Glutamatergic neuron (in vitro differentiated cells): ENCODE measurements at regions not wholly inside any gene's neighbourhood (a gene's known extent, or its start where the extent isn't known, plus 50 kb on each side); places are given as distances from the start of the nearest gene placed in this dataset.

Experiments used
- DNase-seq: peaks from one replicate; pipeline ENCODE4 v3.0.0; 2022
- H3K27ac Mint-ChIP-seq: one replicate; pipeline ENCODE4 v1.8.0; 2020; ENCODE audit warnings: mild to moderate bottlenecking, mixed read lengths, inconsistent platforms; ENCODE audit not compliant: unreplicated experiment
- H3K27me3 Mint-ChIP-seq: one replicate; pipeline ENCODE4 v1.8.0; 2020; ENCODE audit warnings: mild to moderate bottlenecking, moderate library complexity, mixed read lengths, inconsistent platforms; ENCODE audit not compliant: unreplicated experiment
- H3K36me3 Mint-ChIP-seq: one replicate; pipeline ENCODE4 v1.8.0; 2020; ENCODE audit warnings: mild to moderate bottlenecking, mixed read lengths, inconsistent platforms; ENCODE audit not compliant: unreplicated experiment
- H3K4me1 Mint-ChIP-seq: one replicate; pipeline ENCODE4 v1.8.0; 2020; ENCODE audit warnings: mild to moderate bottlenecking, low read depth, mixed read lengths, inconsistent platforms; ENCODE audit not compliant: unreplicated experiment
- H3K4me3 Mint-ChIP-seq: one replicate; pipeline ENCODE4 v1.8.0; 2020; ENCODE audit warnings: mild to moderate bottlenecking, mixed read lengths, inconsistent platforms; ENCODE audit not compliant: unreplicated experiment
- H3K9me3 Mint-ChIP-seq: one replicate; pipeline ENCODE4 v1.8.0; 2020; ENCODE audit warnings: mild to moderate bottlenecking, moderate library complexity, mixed read lengths, inconsistent platforms; ENCODE audit not compliant: unreplicated experiment
- CTCF ChIP-seq: fragments of 200-600 bp; sonication (generic); IDR thresholded peaks from one replicate; pipeline ENCODE4 v1.5.0; 2021; ENCODE audit not compliant: partially characterized antibody, unreplicated experiment

GRCh38 chr3:18634461-18634860 is 209.3 kb upstream of the SATB1 start:
- H3K9me3 Mint-ChIP-seq = peaks cover 2% of the 10 kb centered on the region
- no peak overlapping the region for H3K4me3 Mint-ChIP-seq
- TF ChIP-seq CTCF = no peak
- H3K36me3 Mint-ChIP-seq = no peaks in the 10 kb centered on the region
- DNase-seq = no peak
- no peaks in the 10 kb centered on the region for H3K27me3 Mint-ChIP-seq
- no peaks in the 10 kb centered on the region for H3K4me1 Mint-ChIP-seq
- no peak overlapping the region for H3K27ac Mint-ChIP-seq

- Mint-ChIP-seq H3K4me3 (no peak overlapping the region), H3K27ac (no peak overlapping the region)
Observed at GRCh38 chr3:18633002-18633401, 207.9 kb upstream of the SATB1 start.

GRCh38 chr3:18630295-18630694 is 205.2 kb upstream of the SATB1 start:
- no peaks in the 10 kb centered on the region for H3K9me3 Mint-ChIP-seq
- H3K27me3 Mint-ChIP-seq = no peaks in the 10 kb centered on the region
- no peak overlapping the region for H3K4me3 Mint-ChIP-seq
- H3K27ac Mint-ChIP-seq = no peak overlapping the region
- no peaks in the 10 kb centered on the region for H3K36me3 Mint-ChIP-seq
- no peak for DNase-seq
- no peak for TF ChIP-seq CTCF
- no peaks in the 10 kb centered on the region for H3K4me1 Mint-ChIP-seq

More at GRCh38 chr3:18633002-18633401, 207.9 kb upstream of the SATB1 start:
- H3K4me1 Mint-ChIP-seq = no peaks in the 10 kb centered on the region
- no peaks in the 10 kb centered on the region for H3K27me3 Mint-ChIP-seq
- DNase-seq = no peak
- no peaks in the 10 kb centered on the region for H3K36me3 Mint-ChIP-seq
- H3K9me3 Mint-ChIP-seq = peaks cover 2% of the 10 kb centered on the region
- TF ChIP-seq CTCF = no peak

- Mint-ChIP-seq H3K36me3 (no peaks in the 10 kb centered on the region), H3K4me3 (no peak overlapping the region), H3K27ac (no peak overlapping the region), H3K27me3 (no peaks in the 10 kb centered on the region), H3K9me3 (no peaks in the 10 kb centered on the region), H3K4me1 (no peaks in the 10 kb centered on the region)
- no peak for TF ChIP-seq CTCF
- DNase-seq = no peak
Observed at GRCh38 chr3:18625085-18625484, 199.9 kb upstream of the SATB1 start.

- TF ChIP-seq CTCF = no peak
- Mint-ChIP-seq H3K27ac (no peak overlapping the region), H3K4me1 (no peaks in the 10 kb centered on the region), H3K9me3 (no peaks in the 10 kb centered on the region), H3K4me3 (no peak overlapping the region), H3K36me3 (no peaks in the 10 kb centered on the region), H3K27me3 (no peaks in the 10 kb centered on the region)
- DNase-seq = no peak
Observed at GRCh38 chr3:18623220-18623619, 198.1 kb upstream of the SATB1 start.
